Suprapubic skin (tissue), 4 donors: ENCODE measurements at regions not wholly inside any gene's neighbourhood (a gene's known extent, or its start where the extent isn't known, plus 50 kb on each side); places are given as distances from the start of the nearest gene placed in this dataset.

Source experiments
- CTCF ChIP-seq, 2 donors: fragments of 200-600 bp in 1 of 2; fragments of 450-650 bp in 1 of 2; sonication (generic) in 1 of 2; IDR thresholded peaks; one replicate each; pipeline ENCODE4 v1.5.1; 2016 to 2019; ENCODE audit warnings: antibody characterized with exemption in 2 of 2, mild to moderate bottlenecking in 1 of 2, moderate library complexity in 1 of 2
- EP300 ChIP-seq: sonication (generic); formaldehyde crosslinking; IDR thresholded peaks from one replicate; pipeline ENCODE4 v1.6.1; 2017; ENCODE audit warnings: antibody characterized with exemption
- POLR2AphosphoS5 ChIP-seq, 3 donors: sonication (generic); formaldehyde crosslinking; IDR thresholded peaks; one replicate each; pipeline ENCODE4 v1.6.1; 2017; ENCODE audit warnings: antibody characterized with exemption in 3 of 3

DNA sequence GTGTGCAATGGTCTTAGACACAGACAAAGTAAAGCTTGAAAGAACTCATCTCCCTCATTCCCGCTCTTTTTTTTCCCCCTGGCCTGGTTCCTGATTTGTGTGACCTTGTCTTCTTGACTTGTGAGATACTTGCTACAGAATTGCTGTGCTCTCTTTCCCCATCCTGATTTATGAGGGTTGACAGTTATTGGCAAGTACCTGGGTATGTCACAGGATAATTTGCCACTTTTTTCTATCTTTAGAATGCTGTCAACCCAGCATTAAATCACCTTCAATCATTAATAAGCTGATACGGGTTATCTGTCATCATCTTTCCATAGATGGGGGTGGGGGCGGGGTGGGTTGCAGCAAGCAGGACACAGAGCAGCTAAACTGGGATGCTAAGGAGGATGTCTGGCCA lies 144.4 kb upstream of the PRICKLE1 start:
- TF ChIP-seq CTCF (IDR thresholded peaks at IDR 0.05) (no peak), POLR2AphosphoS5 (IDR thresholded peaks at IDR 0.05) (no peak), EP300 (no peak)
